ENCODE measurements at regions not wholly inside any gene's neighbourhood (a gene's known extent, or its start where the extent isn't known, plus 50 kb on each side); places are given as distances from the start of the nearest gene placed in this dataset.
"Not testable (repeated sequence)": the region's sequence is repeated elsewhere in the genome, so short reads cannot be mapped to it uniquely, and the experiment has no call there.

- TF ChIP-seq, protein P1, sequence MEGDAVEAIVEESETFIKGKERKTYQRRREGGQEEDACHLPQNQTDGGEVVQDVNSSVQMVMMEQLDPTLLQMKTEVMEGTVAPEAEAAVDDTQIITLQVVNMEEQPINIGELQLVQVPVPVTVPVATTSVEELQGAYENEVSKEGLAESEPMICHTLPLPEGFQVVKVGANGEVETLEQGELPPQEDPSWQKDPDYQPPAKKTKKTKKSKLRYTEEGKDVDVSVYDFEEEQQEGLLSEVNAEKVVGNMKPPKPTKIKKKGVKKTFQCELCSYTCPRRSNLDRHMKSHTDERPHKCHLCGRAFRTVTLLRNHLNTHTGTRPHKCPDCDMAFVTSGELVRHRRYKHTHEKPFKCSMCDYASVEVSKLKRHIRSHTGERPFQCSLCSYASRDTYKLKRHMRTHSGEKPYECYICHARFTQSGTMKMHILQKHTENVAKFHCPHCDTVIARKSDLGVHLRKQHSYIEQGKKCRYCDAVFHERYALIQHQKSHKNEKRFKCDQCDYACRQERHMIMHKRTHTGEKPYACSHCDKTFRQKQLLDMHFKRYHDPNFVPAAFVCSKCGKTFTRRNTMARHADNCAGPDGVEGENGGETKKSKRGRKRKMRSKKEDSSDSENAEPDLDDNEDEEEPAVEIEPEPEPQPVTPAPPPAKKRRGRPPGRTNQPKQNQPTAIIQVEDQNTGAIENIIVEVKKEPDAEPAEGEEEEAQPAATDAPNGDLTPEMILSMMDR (IDR thresholded peaks at IDR 0.05; ENCODE audit: borderline replicate concordance, extremely low read depth, low read length, poor library complexity, severe bottlenecking), result not testable (repeated sequence)
- not testable (repeated sequence) for TF ChIP-seq EZH2 (IDR thresholded peaks at IDR 0.05; ENCODE audit: borderline replicate concordance, low read depth, low read length, severe bottlenecking)
Observed at GRCh38 chr5:138634804-138635203, 59.6 kb upstream of the HSPA9 start.
